GM12875 (cell line): ENCODE measurements at regions not wholly inside any gene's neighbourhood (a gene's known extent, or its start where the extent isn't known, plus 50 kb on each side); places are given as distances from the start of the nearest gene placed in this dataset.

Source experiments
- H3K4me3 ChIP-seq: one replicate; pipeline ENCODE4 v1.5.1; 2011; ENCODE audit warnings: low read depth, low read length, control low read depth
- TF ChIP-seq, protein P1 (sequence below): IDR thresholded peaks from 2 replicates; pipeline ENCODE4 v1.5.1; 2011; ENCODE audit warnings: low read depth, mild to moderate bottlenecking, control low read depth, inconsistent platforms, low read length, moderate library complexity, borderline replicate concordance; ENCODE audit not compliant: insufficient read depth

DNA sequence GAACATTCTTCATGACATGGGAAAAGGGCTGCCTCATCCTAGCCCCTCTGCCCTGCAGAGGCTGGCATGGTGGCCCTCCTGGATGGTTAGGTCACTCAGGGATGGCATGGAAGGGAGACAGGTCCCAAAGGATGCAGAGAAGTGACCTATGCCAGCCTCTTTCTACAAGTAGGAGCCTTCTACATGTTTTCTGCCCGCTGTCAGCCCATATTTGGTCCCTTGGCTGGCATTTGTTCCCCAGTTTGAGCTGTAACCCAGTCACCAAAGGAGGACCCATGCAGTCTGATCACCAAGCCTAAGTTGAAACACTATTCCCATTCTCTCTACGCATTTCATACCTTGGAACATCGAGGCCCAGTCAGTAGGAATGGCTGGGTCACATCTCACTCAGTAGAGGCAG is 95.4 kb downstream of the PJA1 start:
- no peak overlapping the region for H3K4me3 ChIP-seq
- TF ChIP-seq, protein P1, sequence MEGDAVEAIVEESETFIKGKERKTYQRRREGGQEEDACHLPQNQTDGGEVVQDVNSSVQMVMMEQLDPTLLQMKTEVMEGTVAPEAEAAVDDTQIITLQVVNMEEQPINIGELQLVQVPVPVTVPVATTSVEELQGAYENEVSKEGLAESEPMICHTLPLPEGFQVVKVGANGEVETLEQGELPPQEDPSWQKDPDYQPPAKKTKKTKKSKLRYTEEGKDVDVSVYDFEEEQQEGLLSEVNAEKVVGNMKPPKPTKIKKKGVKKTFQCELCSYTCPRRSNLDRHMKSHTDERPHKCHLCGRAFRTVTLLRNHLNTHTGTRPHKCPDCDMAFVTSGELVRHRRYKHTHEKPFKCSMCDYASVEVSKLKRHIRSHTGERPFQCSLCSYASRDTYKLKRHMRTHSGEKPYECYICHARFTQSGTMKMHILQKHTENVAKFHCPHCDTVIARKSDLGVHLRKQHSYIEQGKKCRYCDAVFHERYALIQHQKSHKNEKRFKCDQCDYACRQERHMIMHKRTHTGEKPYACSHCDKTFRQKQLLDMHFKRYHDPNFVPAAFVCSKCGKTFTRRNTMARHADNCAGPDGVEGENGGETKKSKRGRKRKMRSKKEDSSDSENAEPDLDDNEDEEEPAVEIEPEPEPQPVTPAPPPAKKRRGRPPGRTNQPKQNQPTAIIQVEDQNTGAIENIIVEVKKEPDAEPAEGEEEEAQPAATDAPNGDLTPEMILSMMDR: no peak

DNA sequence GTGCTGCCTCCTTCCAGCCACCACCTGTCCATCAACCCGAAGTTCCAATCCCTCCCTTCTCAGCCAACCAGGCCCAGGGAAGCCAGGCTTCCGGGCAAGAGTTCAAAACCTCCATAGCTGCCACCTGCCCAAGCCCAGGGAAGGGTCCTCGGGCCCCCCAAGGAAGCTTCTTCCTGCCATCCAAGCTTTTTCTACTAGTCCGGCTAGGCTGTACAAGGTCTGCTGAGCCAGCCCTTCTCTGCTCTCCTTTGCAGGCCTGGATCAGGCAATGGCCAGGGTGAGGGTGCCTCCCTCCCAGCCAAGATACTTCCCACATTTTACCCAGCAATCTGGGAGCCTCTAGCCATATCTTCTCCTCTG is 96.2 kb downstream of the PJA1 start:
- H3K4me3 ChIP-seq: no peak overlapping the region
- TF ChIP-seq, protein P1: no peak

DNA sequence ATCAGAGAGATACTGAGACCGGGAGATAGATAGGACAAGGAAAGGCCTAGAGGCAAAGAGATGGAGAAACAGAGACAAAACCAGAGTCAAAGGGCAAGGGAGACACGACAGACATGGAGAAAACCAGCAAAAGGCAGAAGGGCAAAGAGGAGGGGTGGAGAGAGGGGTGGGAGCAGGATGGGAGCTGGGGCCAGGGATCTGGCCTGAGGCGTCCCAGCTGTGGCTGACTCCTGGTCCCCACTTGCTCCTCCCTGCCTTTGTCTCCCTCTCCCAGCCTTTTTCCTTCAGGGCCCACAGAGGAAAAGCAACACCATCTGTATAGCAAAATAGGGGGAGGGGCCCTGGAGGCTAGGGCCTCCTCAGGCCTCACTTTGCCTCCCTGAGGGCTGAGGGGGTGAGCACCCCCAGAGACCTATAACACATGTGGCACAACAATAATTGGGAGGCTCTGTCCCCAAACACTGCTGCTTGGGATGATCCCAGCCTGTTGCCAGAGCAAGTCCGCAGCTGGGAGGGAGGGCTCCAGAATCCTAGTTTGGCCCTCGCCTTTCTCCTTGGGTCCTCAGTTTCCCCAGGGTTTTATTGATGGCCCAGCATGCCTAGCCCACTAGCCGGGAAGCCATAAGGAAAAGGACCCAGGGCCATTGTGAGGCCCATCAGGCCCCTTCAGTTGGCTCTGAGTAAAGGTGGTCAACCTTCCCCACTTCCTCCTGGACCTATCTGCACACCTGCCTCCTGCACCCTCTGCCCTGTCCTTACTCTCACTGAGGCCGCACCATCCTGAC is 96.8 kb downstream of the PJA1 start:
- H3K4me3 ChIP-seq: no peak overlapping the region
- TF ChIP-seq, protein P1: no peak

DNA sequence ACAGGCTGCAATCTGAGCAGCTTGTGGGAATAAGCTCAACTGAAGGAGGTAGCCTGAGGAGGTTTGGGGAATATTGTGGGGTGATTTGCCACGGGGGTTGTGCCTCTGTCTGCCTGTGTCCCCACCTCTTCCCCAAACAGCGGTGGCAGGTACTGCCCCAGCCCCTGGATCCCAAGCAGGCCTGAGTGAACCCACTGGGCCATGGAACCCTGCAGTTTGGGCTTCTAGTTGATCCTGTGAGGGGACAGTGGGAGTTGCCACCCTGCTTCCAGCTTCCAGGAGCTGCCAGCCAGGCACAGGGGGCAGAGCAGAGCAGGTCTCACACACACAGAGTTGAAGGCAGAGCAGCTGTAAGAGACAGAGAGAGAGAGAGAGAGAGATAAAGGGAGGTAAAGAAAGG is 97.4 kb downstream of the PJA1 start:
- TF ChIP-seq, protein P1: no peak
- no peak overlapping the region for H3K4me3 ChIP-seq

DNA sequence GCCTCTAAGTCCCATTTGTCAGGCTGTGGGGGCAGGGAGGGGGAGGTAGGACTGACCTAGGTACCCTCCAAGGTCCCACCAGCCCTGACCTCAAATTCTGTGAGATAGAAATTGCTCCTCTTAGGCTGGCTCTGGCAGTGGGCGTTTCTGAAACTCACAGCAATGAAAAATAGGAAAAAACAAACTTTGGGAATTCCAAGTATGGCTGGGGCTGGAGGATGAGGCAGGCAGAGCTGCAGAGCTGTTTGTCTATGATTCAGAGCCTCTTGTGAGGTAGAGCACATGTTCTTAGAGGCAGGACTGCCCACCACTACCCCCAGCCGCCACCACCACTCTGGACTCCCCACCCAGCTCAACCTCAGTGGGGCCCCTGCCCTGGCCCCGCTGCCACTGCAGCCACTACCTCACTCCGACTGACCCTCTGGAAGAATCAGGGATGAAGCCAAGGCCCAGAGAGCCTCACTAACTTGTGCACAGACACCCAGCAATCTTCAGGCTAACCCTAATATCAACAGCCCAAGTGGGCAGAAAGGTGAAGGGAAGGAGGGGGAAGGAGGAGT is 98.2 kb downstream of the PJA1 start:
- TF ChIP-seq, protein P1: no peak
- no peak overlapping the region for H3K4me3 ChIP-seq

DNA sequence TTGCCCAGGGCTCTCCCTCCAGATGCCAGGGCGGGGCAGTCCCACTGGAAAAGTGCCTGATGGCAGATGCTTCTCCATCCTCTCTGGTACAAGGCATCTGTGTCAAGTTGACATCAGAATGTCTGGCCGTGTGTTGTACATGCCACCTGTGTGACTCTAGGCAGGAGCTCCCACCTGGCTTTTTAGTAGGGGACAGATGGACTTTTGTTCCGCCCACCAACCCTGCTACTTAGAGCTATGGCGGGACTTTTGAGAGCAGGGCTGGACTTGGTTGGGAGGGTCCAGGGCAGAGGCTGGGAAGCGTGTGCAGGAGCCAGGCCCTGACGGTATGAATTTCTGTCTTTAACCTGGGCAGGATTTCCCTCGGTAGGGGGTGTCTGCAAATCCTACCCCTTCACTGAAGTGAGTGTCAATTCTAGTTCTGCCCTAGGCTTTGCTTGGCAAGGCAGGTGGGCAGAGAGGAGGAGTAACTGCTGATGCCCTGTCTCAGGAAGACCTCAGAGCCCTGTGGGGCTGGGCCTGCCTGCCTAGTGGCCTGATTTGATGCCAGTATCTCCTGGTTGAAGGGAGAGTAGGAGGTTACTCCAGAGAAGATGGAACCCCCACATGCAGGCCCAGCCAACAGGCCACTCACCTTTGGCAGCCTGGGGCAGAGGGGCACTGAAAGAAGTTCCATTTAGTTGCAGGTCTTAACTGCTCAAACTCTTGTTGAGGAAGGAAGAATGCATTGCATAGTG is 99.1 kb downstream of the PJA1 start:
- no peak overlapping the region for H3K4me3 ChIP-seq
- TF ChIP-seq, protein P1: no peak
